HL-60 (cell line): ENCODE measurements at regions not wholly inside any gene's neighbourhood (a gene's known extent, or its start where the extent isn't known, plus 50 kb on each side); places are given as distances from the start of the nearest gene placed in this dataset.

Experiments used
- DNase-seq, 2 experiments: peaks; one replicate each; pipeline ENCODE4 v3.0.0-alpha.2; 2010 to 2020; ENCODE audit warnings: low read depth in 1 of 2, low spot score in 1 of 2
- H3K27ac ChIP-seq: fragments of 250-450 bp; sonication (Bioruptor Pico); replicated peaks from 2 replicates; pipeline ENCODE4 v1.5.1; 2020; ENCODE audit warnings: mild to moderate bottlenecking, moderate library complexity
- H3K27me3 ChIP-seq: fragments of 250-450 bp; sonication (Bioruptor Pico); 2 replicates; pipeline ENCODE4 v1.5.1; 2021; ENCODE audit warnings: mild to moderate bottlenecking, moderate library complexity; ENCODE audit not compliant: insufficient read depth, poor library complexity, severe bottlenecking
- H3K4me3 ChIP-seq: replicated peaks from 2 replicates; pipeline ENCODE4 v1.5.1; 2011; ENCODE audit warnings: mild to moderate bottlenecking, control low read depth, low read length; ENCODE audit not compliant: insufficient read depth
- GABPA ChIP-seq: IDR thresholded peaks from 2 replicates; pipeline ENCODE4 v1.6.1; 2012; ENCODE audit warnings: low read depth
- POLR2AphosphoS5 ChIP-seq: IDR thresholded peaks from 2 replicates; pipeline ENCODE4 v1.6.1; 2012; ENCODE audit warnings: low read depth
- SPI1 ChIP-seq: IDR thresholded peaks from 2 replicates; pipeline ENCODE4 v1.6.1; 2012; ENCODE audit warnings: low read depth, mild to moderate bottlenecking, borderline replicate concordance
- TF ChIP-seq, protein P1 (sequence below): IDR thresholded peaks from one replicate; pipeline ENCODE4 v1.5.1; 2011; ENCODE audit warnings: low read length, control low read depth, inconsistent platforms; ENCODE audit not compliant: insufficient read depth
- TF ChIP-seq, protein P2 (sequence below): IDR thresholded peaks from 2 replicates; pipeline ENCODE4 v1.6.1; 2012; ENCODE audit warnings: low read depth; ENCODE audit not compliant: insufficient replicate concordance

DNA sequence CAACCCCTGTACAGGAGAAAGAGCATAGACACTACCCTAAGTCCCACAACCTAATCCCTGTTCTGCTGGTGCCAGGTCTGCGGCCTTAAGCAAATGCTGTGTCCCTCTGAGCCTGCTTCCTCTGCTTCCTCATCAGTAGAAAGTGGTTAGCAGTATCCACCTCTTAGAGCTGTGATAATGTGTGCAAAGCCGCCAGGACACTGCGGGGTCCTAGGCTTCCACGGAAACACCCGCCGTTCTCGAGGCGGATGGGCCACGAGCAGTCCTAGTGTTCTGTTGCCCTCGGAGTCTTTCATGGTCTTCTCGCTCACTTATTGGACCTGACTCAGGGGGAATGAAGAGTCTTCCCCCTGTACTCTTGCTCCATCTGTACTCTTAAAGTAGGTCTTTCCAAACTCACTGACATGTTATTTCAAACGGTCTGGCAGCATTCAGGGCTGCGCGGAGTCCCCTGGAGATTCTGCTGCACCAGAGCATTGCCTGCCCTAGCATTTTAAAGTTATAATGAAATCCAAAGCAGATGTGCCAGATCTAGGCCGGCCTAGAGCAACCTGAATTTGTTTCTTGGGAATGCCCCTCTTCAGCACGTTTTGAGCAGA is 107.2 kb upstream of the ZNF236 start:
- DNase-seq, result no peak
- no peak for TF ChIP-seq POLR2AphosphoS5
- TF ChIP-seq, protein P1, sequence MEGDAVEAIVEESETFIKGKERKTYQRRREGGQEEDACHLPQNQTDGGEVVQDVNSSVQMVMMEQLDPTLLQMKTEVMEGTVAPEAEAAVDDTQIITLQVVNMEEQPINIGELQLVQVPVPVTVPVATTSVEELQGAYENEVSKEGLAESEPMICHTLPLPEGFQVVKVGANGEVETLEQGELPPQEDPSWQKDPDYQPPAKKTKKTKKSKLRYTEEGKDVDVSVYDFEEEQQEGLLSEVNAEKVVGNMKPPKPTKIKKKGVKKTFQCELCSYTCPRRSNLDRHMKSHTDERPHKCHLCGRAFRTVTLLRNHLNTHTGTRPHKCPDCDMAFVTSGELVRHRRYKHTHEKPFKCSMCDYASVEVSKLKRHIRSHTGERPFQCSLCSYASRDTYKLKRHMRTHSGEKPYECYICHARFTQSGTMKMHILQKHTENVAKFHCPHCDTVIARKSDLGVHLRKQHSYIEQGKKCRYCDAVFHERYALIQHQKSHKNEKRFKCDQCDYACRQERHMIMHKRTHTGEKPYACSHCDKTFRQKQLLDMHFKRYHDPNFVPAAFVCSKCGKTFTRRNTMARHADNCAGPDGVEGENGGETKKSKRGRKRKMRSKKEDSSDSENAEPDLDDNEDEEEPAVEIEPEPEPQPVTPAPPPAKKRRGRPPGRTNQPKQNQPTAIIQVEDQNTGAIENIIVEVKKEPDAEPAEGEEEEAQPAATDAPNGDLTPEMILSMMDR, result no peak
- no peak for TF ChIP-seq GABPA
- no peak for TF ChIP-seq SPI1
- TF ChIP-seq, protein P2, sequence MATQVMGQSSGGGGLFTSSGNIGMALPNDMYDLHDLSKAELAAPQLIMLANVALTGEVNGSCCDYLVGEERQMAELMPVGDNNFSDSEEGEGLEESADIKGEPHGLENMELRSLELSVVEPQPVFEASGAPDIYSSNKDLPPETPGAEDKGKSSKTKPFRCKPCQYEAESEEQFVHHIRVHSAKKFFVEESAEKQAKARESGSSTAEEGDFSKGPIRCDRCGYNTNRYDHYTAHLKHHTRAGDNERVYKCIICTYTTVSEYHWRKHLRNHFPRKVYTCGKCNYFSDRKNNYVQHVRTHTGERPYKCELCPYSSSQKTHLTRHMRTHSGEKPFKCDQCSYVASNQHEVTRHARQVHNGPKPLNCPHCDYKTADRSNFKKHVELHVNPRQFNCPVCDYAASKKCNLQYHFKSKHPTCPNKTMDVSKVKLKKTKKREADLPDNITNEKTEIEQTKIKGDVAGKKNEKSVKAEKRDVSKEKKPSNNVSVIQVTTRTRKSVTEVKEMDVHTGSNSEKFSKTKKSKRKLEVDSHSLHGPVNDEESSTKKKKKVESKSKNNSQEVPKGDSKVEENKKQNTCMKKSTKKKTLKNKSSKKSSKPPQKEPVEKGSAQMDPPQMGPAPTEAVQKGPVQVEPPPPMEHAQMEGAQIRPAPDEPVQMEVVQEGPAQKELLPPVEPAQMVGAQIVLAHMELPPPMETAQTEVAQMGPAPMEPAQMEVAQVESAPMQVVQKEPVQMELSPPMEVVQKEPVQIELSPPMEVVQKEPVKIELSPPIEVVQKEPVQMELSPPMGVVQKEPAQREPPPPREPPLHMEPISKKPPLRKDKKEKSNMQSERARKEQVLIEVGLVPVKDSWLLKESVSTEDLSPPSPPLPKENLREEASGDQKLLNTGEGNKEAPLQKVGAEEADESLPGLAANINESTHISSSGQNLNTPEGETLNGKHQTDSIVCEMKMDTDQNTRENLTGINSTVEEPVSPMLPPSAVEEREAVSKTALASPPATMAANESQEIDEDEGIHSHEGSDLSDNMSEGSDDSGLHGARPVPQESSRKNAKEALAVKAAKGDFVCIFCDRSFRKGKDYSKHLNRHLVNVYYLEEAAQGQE, result no peak
- Histone ChIP-seq H3K4me3 (no peak overlapping the region), H3K27me3 (no peaks in the 10 kb centered on the region), H3K27ac (no peak overlapping the region)

DNA sequence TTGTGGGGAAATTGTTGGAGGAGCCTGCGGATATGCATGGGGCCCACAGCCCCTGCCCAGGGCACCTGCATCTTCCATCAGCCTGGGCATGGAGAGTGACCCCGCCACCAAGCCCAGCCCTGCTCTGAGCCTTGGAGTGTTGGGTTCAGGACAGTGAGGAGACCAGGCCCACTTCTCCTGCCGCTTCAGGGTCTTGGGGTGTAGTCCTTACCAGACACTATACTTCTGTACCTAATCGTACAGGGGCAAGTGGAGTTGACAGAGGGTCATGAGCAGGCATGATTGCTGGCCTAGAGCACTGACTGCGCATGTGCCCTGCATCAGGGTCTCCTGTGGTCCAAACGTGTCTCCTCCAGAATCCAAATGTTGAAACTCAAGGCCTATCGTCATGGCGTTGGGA is 108.9 kb upstream of the ZNF236 start:
- Histone ChIP-seq H3K4me3 (no peak overlapping the region), H3K27me3 (no peaks in the 10 kb centered on the region), H3K27ac (no peak overlapping the region)
- TF ChIP-seq GABPA (no peak), POLR2AphosphoS5 (no peak), SPI1 (no peak)
- TF ChIP-seq, protein P1, result no peak
- TF ChIP-seq, protein P2, result no peak
- DNase-seq, result no peak

DNA sequence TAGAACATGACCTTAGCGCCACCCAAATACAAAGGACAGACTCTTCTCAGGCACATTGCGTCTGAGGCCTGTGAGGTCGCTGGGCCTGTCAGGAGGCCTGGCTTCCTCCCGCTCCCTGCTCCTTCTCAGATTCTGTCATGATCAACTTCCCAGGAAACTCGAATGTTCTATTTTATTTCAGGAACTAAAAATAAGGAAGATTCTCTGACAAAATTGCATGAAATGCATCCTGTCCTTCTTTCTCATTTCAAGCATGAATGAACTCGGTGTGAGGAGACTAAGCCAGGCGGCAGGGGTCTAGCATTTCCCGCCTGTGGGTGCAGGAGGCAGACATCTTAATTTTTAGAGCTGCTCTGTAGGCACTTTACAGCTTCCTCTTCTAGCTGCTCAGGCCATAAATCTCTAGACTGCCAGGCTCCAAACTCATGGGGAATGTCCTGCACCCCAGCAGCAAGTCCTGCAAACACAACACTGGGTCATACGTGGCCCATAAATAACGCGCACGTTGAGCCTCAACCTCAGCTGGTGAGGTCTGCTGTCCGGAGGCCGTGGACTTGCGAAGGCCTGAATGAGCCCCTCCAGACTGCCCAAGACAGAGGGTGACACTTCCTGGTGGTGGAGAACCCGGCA is 109.7 kb upstream of the ZNF236 start:
- no peaks in the 10 kb centered on the region for H3K27me3 ChIP-seq
- H3K4me3 ChIP-seq, result no peak overlapping the region
- DNase-seq, result no peak
- H3K27ac ChIP-seq, result no peak overlapping the region
- TF ChIP-seq GABPA, result no peak
- TF ChIP-seq, protein P1, result no peak
- TF ChIP-seq SPI1, result no peak
- TF ChIP-seq POLR2AphosphoS5, result no peak
